Suppressor macrophage treated with lipopolysaccharide for 1 hour (primary cell): ENCODE measurements at regions not wholly inside any gene's neighbourhood (a gene's known extent, or its start where the extent isn't known, plus 50 kb on each side); places are given as distances from the start of the nearest gene placed in this dataset.

Source experiments
- DNase-seq, 3 donors: peaks; one replicate each; pipeline ENCODE4 v3.0.0-alpha.2; 2020 to 2022

GRCh38 chr2:167491788-167492187 lies 603.5 kb downstream of the XIRP2 start:
- no peak for DNase-seq

DNA sequence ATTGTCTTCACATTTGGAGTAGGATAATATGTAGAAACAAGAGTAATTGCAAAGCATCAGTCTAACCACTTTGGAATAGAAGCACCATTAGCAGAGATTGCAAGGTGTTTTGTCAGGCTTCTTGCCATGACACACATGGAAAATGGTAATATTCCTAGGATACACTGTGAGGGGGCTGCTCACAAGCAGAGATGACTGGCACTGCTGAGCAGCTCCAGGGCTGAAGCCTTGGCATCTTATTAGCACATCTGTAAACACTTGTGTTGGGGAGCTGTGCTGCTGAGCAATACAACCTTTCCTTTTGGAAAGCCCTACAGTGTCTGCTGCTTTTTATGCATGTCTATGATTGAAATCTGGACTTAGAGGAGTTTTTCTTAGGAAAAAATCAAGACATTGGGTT lies 602.2 kb downstream of the XIRP2 start:
- DNase-seq, result no peak

GRCh38 chr2:167489325-167489724 lies 601.0 kb downstream of the XIRP2 start:
- no peak for DNase-seq

DNA sequence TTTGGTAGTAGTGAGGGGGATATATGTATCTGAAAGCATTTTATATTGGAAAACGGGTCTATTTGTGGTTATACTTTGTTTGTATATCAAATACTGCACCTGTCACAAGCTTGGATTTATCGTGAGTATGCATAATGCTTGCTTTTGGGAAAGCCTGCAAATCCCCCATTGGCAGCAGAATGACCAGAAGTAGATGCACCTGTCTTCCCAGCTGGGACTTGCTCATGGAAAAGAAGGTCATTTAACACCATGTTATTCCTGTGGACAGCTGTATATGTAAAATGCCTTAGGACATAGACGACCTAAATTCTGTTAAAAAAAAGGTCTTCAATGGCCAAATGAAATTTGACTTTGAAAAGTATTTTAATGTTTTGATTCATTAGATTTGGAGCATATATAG lies 599.4 kb downstream of the XIRP2 start:
- no peak for DNase-seq

GRCh38 chr2:167484875-167485274 lies 596.6 kb downstream of the XIRP2 start:
- DNase-seq, result no peak

- no peak for DNase-seq
Observed at GRCh38 chr2:167480986-167481309, 592.7 kb downstream of the XIRP2 start.

GRCh38 chr2:167480232-167480985 lies 592.1 kb downstream of the XIRP2 start:
- no peak for DNase-seq

DNA sequence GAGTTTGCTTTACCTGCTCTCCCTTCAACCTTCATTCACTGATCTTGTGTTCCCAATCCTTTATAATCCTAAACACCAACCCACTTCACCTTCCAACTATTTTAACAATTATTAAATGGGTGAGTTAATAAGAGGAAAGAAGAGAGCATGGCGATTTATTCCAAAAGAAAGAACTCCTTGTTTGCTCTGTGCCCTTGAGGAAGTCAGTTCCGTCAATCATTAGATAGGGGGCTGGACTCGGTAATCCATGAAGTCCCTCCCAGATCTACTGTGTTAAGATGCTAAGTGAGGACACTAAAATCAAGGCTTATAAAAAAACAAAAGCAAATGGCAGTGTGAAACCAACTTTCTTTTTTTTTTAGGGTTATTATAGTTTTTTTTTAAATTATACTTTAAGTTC lies 589.9 kb downstream of the XIRP2 start:
- no peak for DNase-seq

- no peak for DNase-seq
Observed at GRCh38 chr2:167475791-167476190, 587.5 kb downstream of the XIRP2 start.

DNA sequence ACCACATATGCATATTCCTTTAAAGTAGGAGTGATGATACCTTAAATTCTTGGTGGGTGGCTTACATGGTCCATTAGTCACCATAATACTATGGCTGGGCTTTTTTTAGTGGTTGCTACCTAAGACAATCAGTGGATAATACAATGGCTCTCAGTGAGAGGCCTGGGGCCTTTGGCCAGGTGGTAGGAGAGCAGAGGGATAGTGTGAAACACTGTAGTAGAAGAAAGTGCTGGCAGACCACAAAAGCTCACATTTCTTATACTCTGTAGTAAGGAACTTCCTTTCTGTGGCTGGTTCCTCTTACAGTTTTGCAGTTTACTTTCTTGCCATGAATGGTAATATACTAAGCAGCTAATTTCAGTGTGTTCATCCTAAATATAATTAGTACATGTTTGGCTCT lies 583.5 kb downstream of the XIRP2 start:
- DNase-seq, result no peak

GRCh38 chr2:167471332-167471731 lies 583.1 kb downstream of the XIRP2 start:
- no peak for DNase-seq

DNA sequence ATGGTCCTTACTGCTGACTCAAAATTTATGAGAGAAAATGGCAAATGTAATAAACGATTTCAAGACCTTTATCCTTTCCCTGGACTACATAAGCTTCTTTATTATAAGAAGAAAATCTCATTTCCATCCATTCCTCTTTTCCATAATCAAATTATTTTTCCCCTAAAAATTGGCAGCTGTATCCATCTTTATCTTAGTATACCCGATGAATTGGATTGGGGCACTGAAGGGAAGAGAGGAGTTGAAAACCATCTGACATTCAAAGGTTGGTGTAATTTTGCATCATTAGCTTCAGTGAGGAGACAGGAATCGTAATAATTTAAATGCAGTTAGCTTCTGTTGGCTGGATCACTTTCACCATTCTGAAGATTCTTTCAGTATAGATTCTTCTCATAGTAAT lies 574.1 kb downstream of the XIRP2 start:
- DNase-seq, result no peak

GRCh38 chr2:167454036-167454435 lies 565.8 kb downstream of the XIRP2 start:
- DNase-seq, result no peak

- DNase-seq, result no peak
Observed at GRCh38 chr2:167451496-167452289, 563.4 kb downstream of the XIRP2 start.

DNA sequence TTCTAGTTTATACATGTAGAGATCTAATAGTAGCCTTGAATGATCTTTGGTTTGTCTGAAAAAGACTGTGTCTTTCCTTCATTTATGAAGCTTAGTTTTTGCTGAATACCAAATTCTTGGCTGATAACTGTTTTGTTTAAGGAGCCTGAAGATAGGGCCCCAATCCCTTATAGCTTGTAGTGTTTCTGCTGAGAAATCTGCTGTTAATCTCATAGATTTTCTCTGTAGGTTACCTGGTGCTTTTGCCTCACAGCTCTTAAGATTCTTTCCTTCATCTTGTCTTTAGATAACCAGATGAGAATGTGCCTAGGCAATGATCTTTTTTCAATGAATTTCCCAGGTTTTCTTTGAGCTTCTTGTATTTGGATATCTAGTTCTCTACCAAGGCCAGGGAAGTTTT lies 562.1 kb downstream of the XIRP2 start:
- DNase-seq, result no peak

GRCh38 chr2:167440382-167440781 lies 552.1 kb downstream of the XIRP2 start:
- DNase-seq, result no peak

DNA sequence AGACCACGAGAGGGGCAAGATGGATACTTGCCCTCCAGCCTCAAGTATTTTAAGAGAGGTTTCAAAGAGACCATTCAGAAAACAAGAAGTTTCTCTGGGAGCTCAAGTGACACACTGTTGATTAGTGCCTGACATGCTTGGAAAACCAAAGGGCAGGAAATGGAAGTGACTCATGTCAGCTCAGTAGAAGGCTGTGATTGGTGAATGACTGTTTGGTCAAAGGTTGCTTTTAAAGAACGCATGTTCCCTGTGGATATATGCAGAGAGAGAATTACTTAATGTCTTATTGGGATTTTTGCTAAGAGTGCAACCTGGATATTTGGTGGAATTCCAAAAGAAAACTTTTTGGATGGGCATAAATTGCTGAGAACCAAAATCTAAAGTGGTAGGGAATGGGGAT lies 549.9 kb downstream of the XIRP2 start:
- DNase-seq, result no peak

GRCh38 chr2:167431949-167432348 lies 543.7 kb downstream of the XIRP2 start:
- DNase-seq, result no peak

DNA sequence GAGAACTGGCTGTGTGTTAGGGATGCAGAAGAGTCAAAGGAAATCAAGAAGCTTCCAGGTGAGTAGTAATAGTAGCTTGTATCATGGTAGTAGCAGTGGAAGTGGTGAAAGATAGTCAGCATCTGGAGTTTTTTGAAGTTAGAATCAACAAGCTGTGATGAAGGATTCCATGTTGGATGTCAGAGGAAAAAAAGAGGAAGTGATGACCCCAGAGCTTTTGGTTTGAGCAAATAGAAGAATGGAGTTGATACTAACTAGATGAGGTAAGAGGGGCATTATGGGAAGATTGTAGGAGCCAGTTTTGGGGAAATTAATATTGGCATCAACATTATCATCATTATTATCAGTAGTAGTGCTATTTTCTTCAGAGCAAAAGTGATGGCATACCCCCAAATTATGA lies 542.2 kb downstream of the XIRP2 start:
- no peak for DNase-seq

DNA sequence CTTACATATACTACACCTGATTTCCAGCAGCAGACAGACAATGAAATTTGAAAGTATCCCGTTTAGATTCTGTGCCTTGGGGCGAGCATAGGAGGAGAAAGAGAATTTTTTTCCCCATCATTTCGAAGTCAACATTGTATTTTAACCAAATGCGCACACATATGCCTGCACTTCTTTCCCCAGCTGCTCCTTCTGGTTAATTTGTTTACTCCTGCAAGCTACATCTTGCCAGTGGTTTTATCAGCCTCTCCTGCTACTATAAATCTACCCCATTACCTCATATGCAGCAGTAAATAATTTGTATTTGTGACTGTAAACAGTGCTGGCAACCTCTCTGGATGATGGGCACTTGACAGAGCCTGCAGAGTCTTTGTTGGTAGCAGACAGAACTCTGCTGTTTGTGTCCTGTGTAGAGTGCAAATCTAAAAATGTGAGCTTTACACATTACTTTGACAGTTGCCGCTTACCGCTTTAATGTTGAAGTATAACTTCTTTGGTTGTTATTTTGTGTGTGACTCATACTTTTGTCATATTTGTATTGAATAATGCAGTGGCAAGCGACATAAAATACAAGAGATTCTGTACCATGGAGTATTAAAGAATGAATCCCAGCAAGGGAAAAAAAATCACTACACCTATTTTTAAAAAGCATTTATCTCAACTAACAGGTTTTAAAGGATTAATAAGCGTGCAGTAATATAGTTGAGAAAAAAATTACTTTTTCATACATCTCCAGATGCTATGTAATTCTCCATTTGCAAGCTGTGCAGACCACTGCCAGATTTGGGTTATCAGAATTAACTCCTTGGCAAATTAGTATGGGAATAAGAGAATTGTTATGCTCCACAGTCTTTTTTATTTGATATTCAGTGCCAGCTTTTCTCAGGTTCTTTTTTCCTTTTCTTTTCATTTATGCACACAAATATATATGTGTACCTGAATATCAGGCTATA lies 536.8 kb downstream of the XIRP2 start:
- DNase-seq, result no peak

DNA sequence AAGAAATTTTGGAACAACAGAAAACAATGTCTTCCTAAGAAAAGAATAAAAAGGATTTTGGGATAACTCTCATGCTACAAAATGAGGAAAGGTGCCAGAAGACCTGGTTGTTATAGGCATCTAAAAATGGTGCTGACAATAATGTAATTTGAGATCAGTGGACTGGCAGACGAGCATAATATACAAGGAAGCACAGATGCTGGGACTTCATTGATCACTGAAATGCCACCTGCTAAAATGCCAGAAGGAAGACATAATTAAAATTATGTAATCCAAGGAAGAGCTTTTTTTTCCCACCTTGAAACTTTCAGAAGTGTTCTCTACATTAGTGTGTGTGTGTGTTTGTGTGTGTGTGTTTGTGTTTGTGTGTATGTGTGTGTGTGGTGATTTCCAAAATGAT lies 535.9 kb downstream of the XIRP2 start:
- DNase-seq, result no peak

DNA sequence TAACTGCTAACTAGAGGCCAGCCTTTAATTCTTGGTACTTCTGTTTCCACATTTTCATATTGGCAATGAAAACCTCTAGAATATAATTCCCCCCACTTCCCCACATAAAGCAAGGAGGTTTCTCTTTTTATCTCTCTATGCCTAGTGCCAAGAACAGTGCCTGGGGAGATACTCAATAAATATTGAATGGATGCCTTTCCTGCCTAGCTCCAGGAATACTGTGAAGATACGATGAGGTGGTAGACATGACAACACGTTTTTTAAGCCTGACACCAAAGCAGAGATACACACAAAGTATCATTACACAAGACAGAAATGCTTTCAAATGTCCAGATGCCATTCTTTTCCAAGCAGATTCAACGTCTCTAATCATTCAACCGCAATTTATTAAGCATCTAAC lies 535.5 kb downstream of the XIRP2 start:
- no peak for DNase-seq

- no peak for DNase-seq
Observed at GRCh38 chr2:167420211-167420610, 531.9 kb downstream of the XIRP2 start.

- DNase-seq, result no peak
Observed at GRCh38 chr2:167415068-167415467, 526.8 kb downstream of the XIRP2 start.
